Uterus (tissue), 2 donors: ENCODE measurements at regions not wholly inside any gene's neighbourhood (a gene's known extent, or its start where the extent isn't known, plus 50 kb on each side); places are given as distances from the start of the nearest gene placed in this dataset.

Experiments
- CTCF ChIP-seq, 4 experiments: fragments of 200-600 bp in 2 of 4; fragments of 450-650 bp in 2 of 4; sonication (generic) in 2 of 4; IDR thresholded peaks; one replicate each; pipeline ENCODE4 v1.5.1; 2016 to 2019; ENCODE audit warnings: antibody characterized with exemption in 4 of 4, mild to moderate bottlenecking in 2 of 4, moderate library complexity in 1 of 4
- POLR2A ChIP-seq, 2 donors: fragments of 450-650 bp; IDR thresholded peaks; one replicate each; pipeline ENCODE4 v1.6.1; 2016; ENCODE audit warnings: antibody characterized with exemption in 2 of 2, mild to moderate bottlenecking in 1 of 2, moderate library complexity in 1 of 2

- TF ChIP-seq CTCF (IDR thresholded peaks at IDR 0.05) (no peak), POLR2A (IDR thresholded peaks at IDR 0.05) (no peak)
These were observed 532.8 kb upstream of the GOLIM4 start for GRCh38 chr3:168628549-168628948.
